Fibroblast of lung (primary cell): ENCODE measurements at regions not wholly inside any gene's neighbourhood (a gene's known extent, or its start where the extent isn't known, plus 50 kb on each side); places are given as distances from the start of the nearest gene placed in this dataset.

ENCODE experiments used
- CTCF ChIP-seq, 2 donors: IDR thresholded peaks in 1 of 2; conservative IDR thresholded peaks in 1 of 2; 1 replicate in 1 of 2; 2 replicates in 1 of 2; pipeline ENCODE4 v1.5.1; 2011 to 2012; ENCODE audit warnings: low read length in 2 of 2, control low read depth in 1 of 2, inconsistent platforms in 1 of 2, low read depth in 1 of 2, mild to moderate bottlenecking in 1 of 2
- EZH2 ChIP-seq: IDR thresholded peaks from 2 replicates; pipeline ENCODE4 v1.5.1; 2012; ENCODE audit warnings: low read length, control low read depth, mild to moderate bottlenecking; ENCODE audit errors: missing control alignments

GRCh38 chr12:28082096-28082495, 108.2 kb upstream of the CCDC91 start:
- TF ChIP-seq EZH2 (no peak), CTCF (conservative IDR thresholded peaks at IDR 0.05 in 1 of 2, IDR thresholded peaks at IDR 0.05 in 1 of 2; ENCODE audit: low read depth in 1 of 2, low read length in 2 of 2) (no peak)
